Kidney (tissue), 13 donors: ENCODE measurements at regions not wholly inside any gene's neighbourhood (a gene's known extent, or its start where the extent isn't known, plus 50 kb on each side); places are given as distances from the start of the nearest gene placed in this dataset.

Experiments
- DNase-seq, 5 donors: peaks; one replicate each; pipeline ENCODE4 v3.0.0-alpha.2; 2013 to 2020
- FAIRE-seq: peaks from 2 replicates; lab custom pipeline; 2012; peaks lifted over from hg19 to GRCh38; lab: Jason Lieb, UNC
- H3K27ac ChIP-seq, 2 donors: one replicate each; pipeline ENCODE4 v1.7.0; 2013; ENCODE audit warnings: low read depth in 2 of 2, low read length in 2 of 2, inconsistent platforms in 1 of 2
- H3K27me3 ChIP-seq: one replicate; pipeline ENCODE4 v1.7.1; 2013; ENCODE audit warnings: low read length, inconsistent platforms; ENCODE audit not compliant: control insufficient read depth, insufficient read depth
- H3K36me3 ChIP-seq, 3 donors: one replicate each; pipeline versions ENCODE4 v1.7.0 to v1.7.1; 2013; ENCODE audit warnings: low read length in 3 of 3, control low read depth in 1 of 3, inconsistent platforms in 1 of 3; ENCODE audit not compliant: insufficient read depth in 3 of 3, control insufficient read depth in 2 of 3
- H3K4me1 ChIP-seq, 3 donors: one replicate each; pipeline versions ENCODE4 v1.7.0 to v1.7.1; 2013; ENCODE audit warnings: low read length in 3 of 3, inconsistent platforms in 1 of 3, low read depth in 1 of 3; ENCODE audit not compliant: control insufficient read depth in 2 of 3, insufficient read depth in 2 of 3
- H3K4me3 ChIP-seq, 3 donors: one replicate each; pipeline versions ENCODE4 v1.7.0 to v1.8.1; 2013; ENCODE audit warnings: low read length in 3 of 3, control low read depth in 1 of 3, inconsistent platforms in 1 of 3
- H3K9ac ChIP-seq, 3 donors: one replicate each; pipeline versions ENCODE4 v1.7.0 to v1.7.1; 2013; ENCODE audit warnings: low read length in 3 of 3, control low read depth in 1 of 3, inconsistent platforms in 1 of 3
- H3K9me3 ChIP-seq, 3 donors: one replicate each; pipeline versions ENCODE4 v1.7.0 to v1.7.1; 2013; ENCODE audit warnings: low read length in 3 of 3, control low read depth in 1 of 3, inconsistent platforms in 1 of 3; ENCODE audit not compliant: control insufficient read depth in 2 of 3, insufficient read depth in 1 of 3
- CTCF ChIP-seq: IDR thresholded peaks from 3 replicates; pipeline ENCODE4 v1.5.1; 2012; ENCODE audit warnings: mild to moderate bottlenecking, moderate library complexity, borderline replicate concordance; ENCODE audit not compliant: insufficient read depth; ENCODE audit errors: extremely low read depth
- intact Hi-C: fragments of 100-400 bp; cut with DNase I; formaldehyde crosslinking; loops from one replicate; pipeline ENCODE4 v1.11.1; 2022
- donor health status: control.
- donor health status: control.
- donor health status: control.
- donor health status: control.
- donor health status: control.
- donor health status: DM: yes; HTN: yes; CAD: no.
- donor health status: Normal renal cell carcinoma (clear cell type).

GRCh38 chr14:54174457-54174856 lies 217.8 kb upstream of the BMP4 start:
- no peaks in the 10 kb centered on the region for H3K36me3 ChIP-seq
- H3K4me1 ChIP-seq, result peaks cover 0 to 5% (median 0%) of the 10 kb centered on the region in 3 donors
- FAIRE-seq (no peak), DNase-seq (peak in 3 of 5 donors; percentile 14 to 79 (median 61))
- no peak for TF ChIP-seq CTCF
- H3K9ac ChIP-seq, result no peak overlapping the region
- H3K4me3 ChIP-seq, result no peak overlapping the region
- H3K9me3 ChIP-seq, result no peaks in the 10 kb centered on the region
- intact Hi-C loops, result no loop called here
- no peaks in the 10 kb centered on the region for H3K27me3 ChIP-seq
- H3K27ac ChIP-seq, result no peak overlapping the region

GRCh38 chr14:54175298-54175942 lies 218.8 kb upstream of the BMP4 start:
- peak; percentile 89 for FAIRE-seq
- H3K27ac ChIP-seq, result no peak overlapping the region
- H3K4me3 ChIP-seq, result no peak overlapping the region
- TF ChIP-seq CTCF, result peak; percentile 86
- peaks cover 0 to 5% (median 0%) of the 10 kb centered on the region in 3 donors for H3K4me1 ChIP-seq
- no peaks in the 10 kb centered on the region for H3K9me3 ChIP-seq
- DNase-seq, result peak in 4 of 5 donors; percentile 78 to 96 (median 88)
- intact Hi-C loops, result no loop called here
- H3K36me3 ChIP-seq, result no peaks in the 10 kb centered on the region
- H3K9ac ChIP-seq, result no peak overlapping the region
- H3K27me3 ChIP-seq, result no peaks in the 10 kb centered on the region

- FAIRE-seq (no peak), DNase-seq (peak in 1 of 5 donors; percentile 25)
- peaks cover 0 to 5% (median 0%) of the 10 kb centered on the region in 3 donors for H3K4me1 ChIP-seq
- no peaks in the 10 kb centered on the region for H3K27me3 ChIP-seq
- H3K36me3 ChIP-seq, result no peaks in the 10 kb centered on the region
- H3K9me3 ChIP-seq, result no peaks in the 10 kb centered on the region
- intact Hi-C loops, result no loop called here
- no peak for TF ChIP-seq CTCF
- no peak overlapping the region for H3K27ac ChIP-seq
- H3K4me3 ChIP-seq, result no peak overlapping the region
- no peak overlapping the region for H3K9ac ChIP-seq
Observed at GRCh38 chr14:54177019-54177418, 219.8 kb upstream of the CDKN3 start.
